RPMI7951 (cell line): ENCODE measurements at regions not wholly inside any gene's neighbourhood (a gene's known extent, or its start where the extent isn't known, plus 50 kb on each side); places are given as distances from the start of the nearest gene placed in this dataset.

Experiments used
- DNase-seq: peaks from one replicate; pipeline ENCODE4 v3.0.0-alpha.2; 2012; ENCODE audit warnings: low read depth

DNA sequence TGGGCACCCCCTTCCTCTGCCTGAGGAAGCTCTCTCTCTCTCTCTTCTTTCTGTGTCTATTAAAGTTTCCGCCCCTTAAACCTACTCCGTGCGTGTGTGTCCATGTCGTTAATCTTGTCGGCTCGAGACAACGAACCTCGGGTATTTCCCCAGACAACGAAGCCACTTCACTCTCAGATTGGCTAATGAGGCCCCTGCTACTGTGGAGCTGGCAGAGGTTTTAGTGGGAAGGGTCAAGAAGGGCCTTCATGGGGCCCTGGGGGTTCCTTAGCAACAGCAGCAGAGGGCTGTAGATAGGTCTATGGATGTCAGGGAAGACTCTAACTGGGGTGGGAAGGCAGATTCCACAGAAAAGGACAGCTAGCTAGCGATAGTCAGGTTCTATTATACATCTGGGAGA lies 239.8 kb upstream of the RAB4A start:
- DNase-seq, result no peak

DNA sequence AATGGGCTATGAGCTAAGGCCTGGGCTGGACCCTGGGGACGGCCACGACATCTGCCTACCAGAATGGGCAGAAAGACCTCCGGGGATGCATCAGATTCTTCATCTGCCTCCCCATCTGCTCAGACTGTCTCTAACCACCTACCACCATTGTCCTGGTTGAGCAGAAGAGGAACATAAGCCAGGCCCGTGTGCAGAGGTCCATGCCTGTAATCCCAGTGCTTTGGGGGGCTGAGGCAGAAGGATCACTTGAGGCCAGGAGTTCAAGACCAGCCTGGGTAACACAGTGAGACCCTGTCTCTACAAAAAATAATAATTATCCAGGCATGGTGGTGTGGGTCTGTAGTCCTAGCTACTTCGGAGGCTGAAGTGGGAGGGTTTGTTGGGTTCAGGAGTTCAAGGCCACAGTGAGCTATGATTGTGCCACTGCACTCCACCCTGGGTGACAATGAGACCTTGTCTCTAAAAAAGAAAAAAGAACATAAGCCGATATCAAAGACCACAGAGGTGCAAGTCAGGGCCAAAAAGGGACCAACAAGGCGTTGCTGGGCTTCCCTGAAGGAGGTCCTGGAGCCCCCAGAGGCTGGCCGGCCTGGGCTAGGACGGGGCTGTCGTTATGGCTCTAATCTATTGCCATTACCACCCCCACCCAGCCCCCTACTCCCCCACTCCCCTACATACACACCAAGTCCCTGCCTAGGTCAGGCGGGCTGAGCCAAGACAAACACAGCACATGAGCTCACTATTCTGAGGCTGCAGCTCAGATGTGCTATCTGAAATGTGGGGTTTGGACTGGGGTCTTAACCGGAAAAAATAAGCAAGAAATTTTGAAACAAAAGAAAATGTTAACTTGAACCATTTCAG lies 239.2 kb upstream of the RAB4A start:
- DNase-seq, result no peak

DNA sequence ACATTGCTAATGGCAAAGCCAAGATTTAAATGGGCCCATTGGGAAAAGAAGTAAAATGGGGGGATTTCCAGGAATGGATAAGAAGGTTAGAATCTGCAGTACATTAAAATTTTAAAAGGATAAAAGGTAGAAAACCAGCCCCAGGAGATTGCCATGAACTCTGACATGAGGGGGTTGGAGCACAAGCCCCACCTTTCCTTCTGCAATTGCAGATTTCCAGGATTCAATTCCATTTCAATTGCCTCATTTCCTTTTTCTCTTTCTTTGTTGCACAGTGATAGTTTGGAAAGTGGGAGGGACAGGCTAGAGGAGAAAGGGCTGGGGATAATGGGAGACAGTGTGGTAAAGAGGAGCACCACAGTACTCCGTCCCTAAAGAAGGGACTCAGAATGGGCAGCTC lies 238.5 kb upstream of the RAB4A start:
- no peak for DNase-seq

DNA sequence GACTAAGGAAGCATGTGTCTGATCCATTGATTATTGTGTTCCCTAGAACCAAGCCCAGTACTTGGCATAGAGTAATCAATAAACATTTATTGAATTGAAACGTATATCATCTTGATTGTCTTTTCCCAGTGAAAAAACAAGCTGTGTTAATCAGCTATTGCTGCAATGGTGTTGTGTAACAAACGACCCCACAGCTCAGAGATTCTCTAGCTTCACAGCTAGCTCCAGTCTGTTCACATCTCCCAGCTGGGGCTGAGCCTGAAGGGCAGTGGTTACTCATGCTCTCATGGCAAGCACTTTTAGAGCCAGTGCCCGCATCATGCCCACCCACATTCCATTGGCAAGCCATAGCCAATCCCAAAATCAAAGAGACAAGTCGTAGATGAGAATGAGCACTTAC lies 237.4 kb upstream of the RAB4A start:
- DNase-seq, result no peak

DNA sequence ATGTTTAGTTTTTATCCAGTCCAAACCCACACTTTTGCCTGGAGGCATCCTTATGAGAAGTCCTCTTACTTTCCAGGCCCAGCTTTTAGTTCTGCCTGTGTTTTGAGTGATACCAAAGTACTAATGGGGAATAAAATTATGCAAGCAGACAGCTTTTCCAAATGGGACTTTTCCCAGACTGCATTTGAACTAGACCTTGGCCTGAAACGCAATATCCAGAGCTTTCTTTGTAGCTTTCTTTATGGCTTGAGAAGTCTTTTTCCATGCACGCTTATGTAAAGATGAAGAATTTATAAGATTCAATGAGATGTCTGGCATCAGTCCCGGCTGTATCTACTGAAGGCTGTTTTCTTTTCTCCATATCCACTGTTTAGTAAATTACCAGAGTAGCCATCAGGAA lies 236.6 kb upstream of the RAB4A start:
- DNase-seq, result no peak

DNA sequence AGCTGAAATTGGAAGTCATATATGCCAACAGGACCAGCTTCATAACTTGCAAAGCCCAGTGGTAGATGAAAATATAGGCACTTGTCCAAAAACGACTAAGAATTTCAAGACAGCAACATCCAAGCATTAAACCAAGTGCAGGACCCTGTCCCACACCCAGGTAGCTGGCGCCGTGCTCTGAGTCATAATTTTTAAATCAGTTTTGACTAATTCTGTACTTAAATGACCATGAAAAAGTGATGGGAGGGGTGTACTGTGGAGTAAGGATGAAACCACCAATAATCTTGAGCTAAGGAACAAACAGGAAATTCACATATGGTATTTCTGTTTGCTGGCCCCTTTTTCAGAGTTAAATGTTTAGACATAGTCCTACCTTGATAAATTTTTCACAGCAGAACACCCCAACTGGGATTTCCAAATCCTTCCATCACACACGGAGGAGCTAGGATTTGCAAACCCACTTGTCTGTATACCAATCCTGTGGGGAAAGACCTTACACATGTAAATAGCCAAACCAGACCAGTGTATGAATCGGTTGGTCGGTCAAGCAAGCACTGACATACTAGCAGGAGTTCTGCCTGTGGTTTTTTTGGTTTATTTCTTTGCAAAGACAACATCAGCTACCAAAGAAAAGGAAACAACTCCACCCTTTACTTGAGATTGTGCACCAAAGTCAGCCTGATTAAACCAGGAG lies 235.7 kb upstream of the RAB4A start:
- DNase-seq, result no peak

DNA sequence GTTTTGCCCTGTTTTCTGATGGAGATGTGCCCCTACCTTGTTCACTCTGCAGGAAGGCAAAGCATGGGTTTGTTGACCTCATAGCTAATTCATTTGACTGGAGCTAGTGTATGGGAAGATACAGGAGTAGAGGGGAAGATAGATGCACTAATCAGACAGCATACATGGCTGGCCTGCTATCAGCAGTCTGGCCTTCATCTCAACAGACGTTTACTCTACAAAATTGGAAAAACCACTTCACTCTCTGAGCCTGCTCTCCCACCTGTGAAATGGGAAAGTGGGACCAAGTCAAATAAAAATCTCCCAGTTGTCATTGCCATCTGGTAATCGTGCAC lies 235.2 kb upstream of the RAB4A start:
- no peak for DNase-seq

DNA sequence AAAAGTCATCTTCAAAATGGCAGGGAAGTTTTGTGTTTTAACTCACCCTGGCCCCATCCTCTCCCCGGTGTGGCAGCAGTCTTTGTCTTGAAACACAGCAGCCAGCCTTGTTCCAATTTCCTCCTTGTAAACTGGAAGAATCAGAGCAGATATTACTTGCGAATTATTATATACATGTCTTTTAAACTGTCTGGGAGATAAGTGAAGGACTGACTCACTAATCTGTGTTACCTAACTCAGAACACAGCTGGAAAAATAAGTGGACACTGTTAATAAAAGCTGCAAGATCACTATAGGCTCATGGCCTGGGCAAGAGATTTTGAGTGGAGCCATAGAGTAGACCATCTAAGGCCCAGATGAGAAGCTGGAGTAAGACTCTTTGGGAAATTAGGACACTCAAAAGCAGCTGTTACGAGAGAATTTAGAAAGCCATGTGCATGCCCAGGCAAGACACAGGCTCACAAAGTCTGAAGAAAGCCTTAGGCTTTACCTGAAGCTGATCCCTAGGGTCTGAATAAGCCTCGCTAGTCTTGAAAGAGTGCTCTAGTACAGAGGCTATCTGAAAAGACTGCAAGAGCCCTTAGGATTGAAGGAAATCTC lies 233.0 kb upstream of the RAB4A start:
- DNase-seq, result no peak

DNA sequence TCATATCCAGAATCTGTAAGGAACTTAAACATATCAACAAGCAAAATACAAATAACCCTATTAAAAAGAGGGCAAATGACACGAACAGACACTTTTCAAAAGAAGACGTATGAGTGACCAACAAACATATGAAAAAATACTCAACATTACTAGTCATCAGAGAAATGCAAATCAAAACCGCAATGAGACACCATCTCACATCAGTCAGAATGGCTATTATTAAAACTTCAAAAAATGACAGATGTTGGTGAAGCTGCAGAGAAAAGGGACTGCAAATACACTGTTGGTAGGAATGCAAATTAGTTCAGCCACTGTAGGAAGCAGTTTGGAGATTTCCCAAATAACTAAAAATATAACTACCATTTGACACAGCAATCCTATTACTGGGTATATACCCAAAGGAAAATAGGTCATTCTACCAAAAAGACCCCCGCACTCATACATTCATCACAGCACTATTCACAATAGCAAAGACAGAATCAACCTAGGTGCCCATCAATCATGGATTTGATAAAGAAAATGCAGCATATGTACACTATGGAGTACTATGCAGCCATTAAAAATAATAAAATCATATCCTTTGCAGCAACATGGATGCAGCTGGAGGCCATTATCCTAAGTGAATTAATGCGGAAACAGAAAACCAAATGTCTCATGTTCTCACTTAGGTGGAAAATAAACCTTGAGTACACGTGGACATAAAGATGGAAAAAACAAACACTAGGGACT lies 230.1 kb upstream of the RAB4A start:
- DNase-seq, result no peak

DNA sequence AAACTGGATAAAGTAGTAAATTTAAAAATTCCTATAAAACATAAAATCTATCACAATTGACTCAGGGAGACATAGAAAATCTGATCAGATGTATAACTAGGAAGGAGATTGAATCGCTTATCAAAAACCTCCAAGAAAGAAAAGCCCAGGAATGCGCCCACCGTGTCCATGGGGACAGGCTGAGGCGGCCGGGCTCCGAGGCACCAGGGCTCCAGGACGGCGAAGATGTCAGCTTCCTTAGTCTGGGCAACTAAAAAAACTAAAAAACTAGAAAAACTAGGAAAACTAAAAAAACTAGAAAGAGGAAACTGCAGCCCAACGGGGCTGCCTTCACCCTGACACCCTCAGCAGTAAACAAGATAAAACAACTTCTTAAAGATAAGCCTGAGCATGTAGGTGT lies 229.0 kb upstream of the RAB4A start:
- no peak for DNase-seq

DNA sequence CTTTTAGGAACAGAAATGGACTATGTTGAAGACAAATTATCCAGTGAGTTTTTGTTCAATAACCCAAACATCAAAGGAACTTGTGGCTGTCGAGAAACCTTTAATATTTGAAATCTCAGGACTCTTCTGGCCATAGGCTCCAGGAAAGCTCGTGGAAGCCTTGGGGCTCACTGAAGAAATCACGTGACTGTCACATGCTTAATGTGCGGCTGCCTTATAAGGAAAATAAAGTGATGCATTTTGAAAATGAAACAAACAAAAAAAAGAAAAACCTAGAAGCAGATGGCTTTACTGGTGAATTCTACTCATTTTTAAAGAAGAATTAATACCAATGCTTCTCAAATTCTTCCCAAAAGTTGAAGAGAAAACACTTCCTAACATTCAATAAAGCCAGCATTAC lies 228.4 kb upstream of the RAB4A start:
- DNase-seq, result no peak

DNA sequence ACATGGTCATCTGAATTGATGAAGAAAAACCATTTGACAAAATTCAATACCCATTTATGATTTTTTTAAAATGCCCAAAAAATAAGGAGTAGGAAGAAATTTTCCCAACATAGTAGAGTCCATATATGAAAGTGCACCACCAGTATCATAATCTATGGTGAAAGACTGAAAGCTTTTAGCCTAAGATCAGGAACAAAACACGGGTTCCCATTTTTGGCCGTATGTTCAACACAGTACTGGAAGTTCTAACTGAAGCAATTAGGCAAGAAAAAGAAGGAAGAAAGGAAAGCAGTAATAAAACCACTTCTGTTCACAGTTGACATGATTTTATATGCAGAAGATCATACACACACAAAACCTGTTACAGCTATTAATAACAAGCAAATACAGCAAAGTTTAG lies 227.8 kb upstream of the RAB4A start:
- no peak for DNase-seq

DNA sequence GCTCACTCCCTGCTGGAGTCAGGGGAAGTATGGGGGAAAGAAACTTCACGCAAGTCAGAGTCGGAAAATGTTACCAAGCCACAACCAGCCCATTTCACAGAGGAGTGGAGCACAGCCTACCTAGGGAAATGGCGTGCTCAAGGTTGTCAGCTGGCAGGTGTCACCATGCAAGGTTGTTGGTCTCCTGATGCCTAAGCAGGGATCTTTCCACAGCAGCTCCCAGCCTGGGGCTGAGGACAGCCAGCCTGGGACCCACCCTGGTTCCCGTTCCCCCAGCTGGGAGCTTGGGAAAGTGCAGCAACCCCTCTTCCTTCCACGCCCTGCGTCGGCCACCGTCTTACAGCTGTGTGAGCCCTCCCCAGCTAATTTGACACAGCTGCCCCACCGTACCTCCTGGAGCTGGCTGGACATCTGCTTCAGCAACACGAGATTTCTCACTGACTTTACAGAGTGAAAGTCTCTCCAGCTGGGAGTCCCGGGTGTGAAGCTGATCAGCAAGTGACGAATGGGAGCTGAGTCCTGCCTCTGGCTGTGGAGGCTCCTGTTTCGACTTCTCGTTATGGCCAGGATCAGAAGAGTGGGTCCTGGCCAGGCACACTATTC lies 224.6 kb upstream of the RAB4A start:
- DNase-seq, result no peak

DNA sequence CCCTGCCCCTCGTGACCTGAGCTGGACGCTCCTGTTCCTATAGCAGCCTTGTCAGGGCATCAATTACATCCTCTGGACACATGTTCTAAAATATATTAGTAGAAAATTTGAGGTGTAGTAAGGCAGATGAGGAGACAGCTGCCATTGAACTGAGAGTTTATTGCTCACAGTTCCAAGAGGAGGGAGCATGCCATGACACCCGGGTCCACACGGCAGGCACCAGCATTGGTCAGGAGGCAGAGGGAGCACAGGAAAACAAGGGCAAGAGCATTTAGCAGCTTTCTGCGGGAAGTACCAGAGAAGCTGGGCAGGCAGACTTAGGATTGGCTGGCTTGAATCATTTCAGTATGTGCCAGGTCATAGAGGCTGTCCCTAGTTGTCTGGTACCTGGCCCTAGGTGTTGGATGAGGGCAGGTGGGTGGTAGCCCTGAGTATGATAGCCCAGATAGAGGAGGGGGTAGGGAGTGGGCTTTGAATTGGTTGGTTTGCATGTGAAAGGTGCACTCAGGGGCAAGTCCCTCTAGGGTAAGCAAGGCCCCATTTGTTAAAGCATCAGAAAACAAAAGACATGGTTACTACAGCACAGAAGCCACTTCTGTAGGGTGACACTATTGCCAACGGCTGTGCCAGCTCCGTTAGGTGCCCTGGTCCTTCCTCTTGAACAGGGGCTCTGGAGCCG lies 223.6 kb upstream of the RAB4A start:
- no peak for DNase-seq

DNA sequence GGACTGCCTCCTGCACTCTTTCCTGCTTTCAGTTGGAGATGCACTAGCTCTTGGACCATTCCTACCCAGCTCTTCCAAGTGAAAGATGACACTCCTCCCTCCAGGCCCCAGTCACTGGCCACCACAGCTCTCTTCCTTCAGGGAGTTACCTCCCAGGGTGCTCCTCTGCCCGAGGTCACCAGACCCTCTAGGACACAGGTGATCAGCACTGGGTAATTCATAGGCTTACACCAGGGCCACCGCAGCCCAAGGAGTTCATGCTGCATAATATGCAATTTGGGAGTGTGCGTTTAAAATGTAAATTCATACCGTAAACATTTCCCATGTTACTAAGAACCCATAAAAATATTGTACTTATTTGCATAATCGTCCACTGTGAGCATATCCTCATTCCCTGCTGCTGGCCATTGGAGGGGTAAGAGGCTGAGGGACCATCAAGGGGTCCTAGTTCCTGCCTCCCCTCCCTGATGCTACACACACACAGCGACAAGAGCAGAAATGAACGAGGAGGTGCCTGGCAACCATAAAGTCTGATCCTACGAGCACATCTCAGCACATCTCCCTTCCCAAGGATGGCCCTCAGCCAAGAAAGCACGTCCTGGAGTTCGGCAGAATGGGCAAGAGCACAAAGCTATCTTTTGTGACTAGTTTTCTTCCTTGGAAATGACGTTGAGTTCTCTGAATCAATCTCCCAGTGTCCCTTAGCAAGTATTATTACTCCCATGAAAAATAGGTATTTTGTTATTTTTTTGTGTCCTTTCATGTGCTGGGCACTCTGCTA lies 222.9 kb upstream of the RAB4A start:
- no peak for DNase-seq

DNA sequence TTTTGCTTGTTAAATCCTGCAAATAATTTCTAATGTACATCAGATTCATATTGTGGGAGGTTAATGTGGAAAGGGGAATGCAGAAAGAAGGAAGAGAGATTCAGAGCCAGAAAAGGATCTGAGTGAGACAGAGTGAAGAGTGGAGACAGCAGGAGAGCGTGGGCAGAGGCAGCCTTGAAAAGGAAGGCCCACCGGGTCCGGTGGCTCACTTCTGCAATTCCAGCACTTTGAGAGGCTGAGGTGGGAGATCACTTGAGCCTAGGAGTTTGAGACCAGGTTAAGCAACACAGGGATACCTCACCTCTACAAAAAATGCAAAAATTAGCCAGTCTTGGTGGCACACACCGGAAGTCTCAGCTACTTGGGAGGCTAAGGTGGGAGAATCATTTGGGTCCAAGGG lies 222.0 kb upstream of the RAB4A start:
- no peak for DNase-seq

DNA sequence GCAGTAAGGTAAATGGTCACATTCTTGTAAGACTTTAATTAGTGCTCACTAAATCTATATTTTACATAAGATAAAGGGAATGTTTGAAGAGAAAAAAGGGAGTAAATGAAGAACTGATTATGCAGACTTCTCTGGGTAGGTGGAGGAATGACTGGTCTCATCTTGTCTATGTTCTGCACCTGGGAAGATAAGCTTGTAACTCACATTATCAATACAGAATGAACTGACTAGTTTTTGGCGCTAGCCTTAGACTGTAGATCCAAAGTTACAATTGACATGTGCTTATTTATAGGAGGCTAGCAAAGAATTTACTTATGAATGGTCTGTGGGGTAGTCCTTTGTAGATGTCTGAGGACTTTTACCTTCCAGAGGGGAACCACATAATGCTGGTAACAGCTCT lies 214.9 kb upstream of the RAB4A start:
- DNase-seq, result no peak

DNA sequence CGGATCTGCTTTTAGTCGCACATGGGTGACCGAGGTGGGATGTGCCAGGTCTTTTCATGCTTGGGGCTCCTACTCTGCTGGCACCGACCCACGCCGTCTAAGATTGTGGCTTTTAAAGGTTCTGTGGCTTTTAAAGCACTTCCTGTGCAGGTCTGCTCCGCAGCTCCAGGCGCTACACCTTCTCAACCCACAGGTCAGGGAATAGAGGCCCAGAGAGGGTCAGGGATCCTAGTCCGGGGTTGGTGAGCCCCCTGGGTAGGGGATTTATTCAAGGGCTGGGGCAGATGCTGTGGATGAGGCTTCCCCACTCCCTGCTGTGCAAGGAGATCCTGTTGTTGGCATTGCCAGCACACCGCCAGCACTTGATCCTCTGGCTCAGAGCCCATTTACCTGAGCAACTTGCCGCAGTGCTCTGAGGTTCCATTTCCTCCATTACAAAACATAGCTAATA lies 212.8 kb upstream of the RAB4A start:
- no peak for DNase-seq

DNA sequence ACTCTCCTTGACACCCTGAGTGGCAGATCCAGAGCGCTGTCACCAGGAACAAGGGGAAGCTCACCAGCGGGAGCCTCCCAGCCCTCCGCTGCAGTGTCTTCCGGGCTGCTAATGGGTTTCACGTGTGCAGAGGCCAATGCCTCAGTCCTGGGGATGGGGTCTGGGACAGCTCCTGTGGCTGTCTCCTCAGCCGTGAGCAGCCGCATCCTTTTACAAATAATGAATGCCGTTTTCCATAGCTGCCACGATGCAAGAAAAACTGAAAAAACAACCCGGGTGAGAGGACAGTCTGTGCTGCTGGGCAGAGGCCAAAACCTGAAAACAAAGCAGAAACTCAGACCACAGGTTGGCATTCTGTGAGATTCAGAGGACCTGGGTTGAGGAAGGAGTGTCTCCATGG lies 212.2 kb upstream of the RAB4A start:
- no peak for DNase-seq

DNA sequence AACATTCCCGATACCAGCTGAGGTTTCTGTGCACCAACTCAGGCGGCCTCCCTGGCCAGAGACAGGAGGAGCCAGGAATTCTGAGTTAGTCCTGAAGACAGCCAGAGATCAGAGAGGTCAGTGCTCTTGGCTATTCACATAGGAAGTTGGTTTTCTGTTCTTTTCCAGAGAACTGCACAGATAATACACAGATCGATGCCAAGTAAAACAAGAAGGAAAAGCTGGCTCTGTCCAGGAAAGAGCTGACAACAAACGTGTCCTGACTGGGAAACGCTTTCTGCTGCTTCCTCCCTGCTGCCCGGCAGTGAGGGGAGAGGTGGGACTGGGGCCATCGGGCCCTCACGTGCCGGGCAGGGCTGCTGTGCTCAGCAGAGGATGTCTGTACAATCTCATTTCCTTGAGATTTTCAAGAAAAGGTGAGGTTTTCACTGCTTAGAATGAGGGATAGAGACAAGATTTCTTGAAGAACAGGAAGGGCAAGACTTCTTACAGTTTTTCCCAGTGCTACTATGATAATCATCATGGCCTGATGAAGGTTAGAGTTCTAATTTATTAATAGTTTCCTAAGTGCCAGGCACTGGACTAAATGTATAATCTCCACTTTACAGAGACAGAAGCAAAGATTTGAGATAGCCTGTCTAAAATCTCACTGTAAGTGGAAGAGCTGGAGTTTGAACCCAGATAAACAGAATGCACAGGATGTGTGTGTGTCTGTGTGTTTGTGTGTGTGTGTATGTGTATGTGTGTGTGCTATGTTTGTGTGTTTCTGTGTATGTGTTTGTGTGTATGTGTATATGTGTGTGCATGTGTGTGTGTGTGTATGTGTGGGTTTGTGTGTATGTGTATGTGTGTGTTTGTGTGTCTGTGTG lies 211.0 kb upstream of the RAB4A start:
- DNase-seq, result no peak
